Brain microvascular endothelial cell (primary cell): ENCODE measurements at regions not wholly inside any gene's neighbourhood (a gene's known extent, or its start where the extent isn't known, plus 50 kb on each side); places are given as distances from the start of the nearest gene placed in this dataset.

ENCODE experiments used
- DNase-seq: peaks from one replicate; pipeline ENCODE4 v3.0.0-alpha.2; 2020
- H3K27ac ChIP-seq: fragments of 250-450 bp; sonication (Bioruptor Pico); 2 replicates; pipeline ENCODE4 v1.5.1; 2020; ENCODE audit warnings: mild to moderate bottlenecking, moderate library complexity
- H3K27me3 ChIP-seq: fragments of 250-450 bp; sonication (Bioruptor Pico); replicated peaks from 2 replicates; pipeline ENCODE4 v1.5.1; 2020; ENCODE audit warnings: mild to moderate bottlenecking
- H3K36me3 ChIP-seq: fragments of 250-450 bp; sonication (Bioruptor Pico); replicated peaks from 2 replicates; pipeline ENCODE4 v1.5.1; 2020; ENCODE audit warnings: mild to moderate bottlenecking
- H3K4me3 ChIP-seq: 2 replicates; pipeline ENCODE4 v1.5.1; 2011; ENCODE audit warnings: low read depth, mild to moderate bottlenecking, control low read depth, low read length, moderate library complexity
- in situ Hi-C: cut with HindIII; loops from 2 replicates; pipeline ENCODE4 v1.10.0; 2017; ENCODE audit warnings: low sequenced_read_pairs, low pct_ligation_motif_present
- TF ChIP-seq, protein P1 (sequence below): IDR thresholded peaks from 2 replicates; pipeline ENCODE4 v1.5.1; 2011; ENCODE audit warnings: low read depth, mild to moderate bottlenecking, moderate library complexity, low read length, control low read depth, inconsistent platforms; ENCODE audit errors: missing control alignments

DNA sequence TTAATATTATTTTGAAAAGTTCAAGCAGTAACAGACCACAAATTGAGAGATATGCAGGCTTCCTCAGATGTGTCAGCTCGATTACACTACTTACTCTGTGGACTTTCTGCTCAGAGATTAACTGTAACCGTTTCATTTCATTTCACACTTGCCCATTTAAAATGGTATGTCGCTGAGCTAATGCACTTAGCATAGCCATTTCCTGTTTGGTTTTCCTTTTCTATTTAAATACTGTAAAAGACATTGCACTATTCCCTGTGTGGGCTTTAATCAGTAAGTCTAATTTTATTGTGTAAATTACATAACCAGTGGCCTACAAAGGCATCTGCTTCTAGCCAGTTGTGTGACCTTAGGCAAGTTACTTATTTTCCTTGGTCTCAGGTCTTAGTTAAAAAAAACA is 237.6 kb downstream of the LACC1 start:
- in situ Hi-C loops = no loop called here
- DNase-seq = no peak
- Histone ChIP-seq H3K27ac (no peak overlapping the region), H3K27me3 (no peaks in the 10 kb centered on the region), H3K4me3 (no peak overlapping the region), H3K36me3 (no peaks in the 10 kb centered on the region)
- TF ChIP-seq, protein P1, sequence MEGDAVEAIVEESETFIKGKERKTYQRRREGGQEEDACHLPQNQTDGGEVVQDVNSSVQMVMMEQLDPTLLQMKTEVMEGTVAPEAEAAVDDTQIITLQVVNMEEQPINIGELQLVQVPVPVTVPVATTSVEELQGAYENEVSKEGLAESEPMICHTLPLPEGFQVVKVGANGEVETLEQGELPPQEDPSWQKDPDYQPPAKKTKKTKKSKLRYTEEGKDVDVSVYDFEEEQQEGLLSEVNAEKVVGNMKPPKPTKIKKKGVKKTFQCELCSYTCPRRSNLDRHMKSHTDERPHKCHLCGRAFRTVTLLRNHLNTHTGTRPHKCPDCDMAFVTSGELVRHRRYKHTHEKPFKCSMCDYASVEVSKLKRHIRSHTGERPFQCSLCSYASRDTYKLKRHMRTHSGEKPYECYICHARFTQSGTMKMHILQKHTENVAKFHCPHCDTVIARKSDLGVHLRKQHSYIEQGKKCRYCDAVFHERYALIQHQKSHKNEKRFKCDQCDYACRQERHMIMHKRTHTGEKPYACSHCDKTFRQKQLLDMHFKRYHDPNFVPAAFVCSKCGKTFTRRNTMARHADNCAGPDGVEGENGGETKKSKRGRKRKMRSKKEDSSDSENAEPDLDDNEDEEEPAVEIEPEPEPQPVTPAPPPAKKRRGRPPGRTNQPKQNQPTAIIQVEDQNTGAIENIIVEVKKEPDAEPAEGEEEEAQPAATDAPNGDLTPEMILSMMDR = no peak

DNA sequence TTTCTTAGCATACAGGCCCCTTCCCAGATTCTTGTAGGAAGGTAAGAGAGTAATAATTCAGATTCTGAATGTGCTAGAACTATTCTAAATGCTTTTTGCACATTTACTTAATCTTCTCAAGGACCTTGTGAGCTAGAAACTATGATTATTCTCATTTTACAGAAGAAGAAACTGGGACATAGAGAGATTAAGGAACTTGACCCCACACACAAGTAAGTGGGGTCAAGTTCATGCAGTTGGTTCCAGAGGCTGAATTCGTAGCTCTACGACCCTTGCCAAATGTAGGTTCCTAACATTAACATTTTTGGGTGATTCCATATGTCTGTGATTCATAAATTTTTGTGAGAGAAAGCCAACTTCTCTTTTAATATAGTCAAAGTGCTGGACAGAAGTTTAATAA is 238.1 kb downstream of the LACC1 start:
- Histone ChIP-seq H3K27ac (no peak overlapping the region), H3K27me3 (no peaks in the 10 kb centered on the region), H3K4me3 (no peak overlapping the region), H3K36me3 (no peaks in the 10 kb centered on the region)
- DNase-seq = no peak
- TF ChIP-seq, protein P1 = no peak
- in situ Hi-C loops = no loop called here

GRCh38 chr13:44118881-44119280 is 239.2 kb downstream of the LACC1 start:
- H3K27me3 ChIP-seq = no peaks in the 10 kb centered on the region
- H3K4me3 ChIP-seq = no peak overlapping the region
- in situ Hi-C loops = no loop called here
- DNase-seq = no peak
- TF ChIP-seq, protein P1 = no peak
- H3K36me3 ChIP-seq = no peaks in the 10 kb centered on the region
- no peak overlapping the region for H3K27ac ChIP-seq

GRCh38 chr13:44120043-44120442 is 240.3 kb downstream of the LACC1 start:
- TF ChIP-seq, protein P1 = no peak
- in situ Hi-C loops = no loop called here
- Histone ChIP-seq H3K4me3 (no peak overlapping the region), H3K27me3 (no peaks in the 10 kb centered on the region), H3K27ac (no peak overlapping the region), H3K36me3 (no peaks in the 10 kb centered on the region)
- no peak for DNase-seq

GRCh38 chr13:44120849-44121755 is 241.4 kb downstream of the LACC1 start:
- TF ChIP-seq, protein P1 = no peak
- DNase-seq = no peak
- H3K27ac ChIP-seq = no peak overlapping the region
- in situ Hi-C loops = no loop called here
- no peak overlapping the region for H3K4me3 ChIP-seq
- H3K36me3 ChIP-seq = no peaks in the 10 kb centered on the region
- no peaks in the 10 kb centered on the region for H3K27me3 ChIP-seq

DNA sequence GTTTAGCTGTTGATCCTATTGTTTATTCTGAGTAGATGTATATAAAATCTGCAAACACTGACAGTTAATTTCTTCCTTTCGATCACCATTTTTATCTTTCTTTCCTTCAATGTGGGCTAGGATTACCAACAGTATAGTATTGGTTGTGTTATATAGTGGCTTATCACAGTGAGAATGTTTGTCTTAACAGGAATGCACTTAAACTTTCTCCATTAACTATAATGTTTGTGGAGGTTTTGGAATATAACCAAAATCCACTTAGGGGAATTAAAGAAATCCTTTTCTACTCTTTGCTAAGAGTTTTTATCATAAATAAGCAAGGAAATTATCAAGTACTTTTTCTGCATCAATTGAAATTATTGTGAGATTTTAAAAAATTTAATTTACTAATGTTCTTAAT is 244.6 kb downstream of the LACC1 start:
- Histone ChIP-seq H3K27ac (no peak overlapping the region), H3K4me3 (no peak overlapping the region), H3K27me3 (no peaks in the 10 kb centered on the region), H3K36me3 (no peaks in the 10 kb centered on the region)
- in situ Hi-C loops = no loop called here
- TF ChIP-seq, protein P1 = no peak
- no peak for DNase-seq
